ENCODE measurements at regions not wholly inside any gene's neighbourhood (a gene's known extent, or its start where the extent isn't known, plus 50 kb on each side); places are given as distances from the start of the nearest gene placed in this dataset.

DNA sequence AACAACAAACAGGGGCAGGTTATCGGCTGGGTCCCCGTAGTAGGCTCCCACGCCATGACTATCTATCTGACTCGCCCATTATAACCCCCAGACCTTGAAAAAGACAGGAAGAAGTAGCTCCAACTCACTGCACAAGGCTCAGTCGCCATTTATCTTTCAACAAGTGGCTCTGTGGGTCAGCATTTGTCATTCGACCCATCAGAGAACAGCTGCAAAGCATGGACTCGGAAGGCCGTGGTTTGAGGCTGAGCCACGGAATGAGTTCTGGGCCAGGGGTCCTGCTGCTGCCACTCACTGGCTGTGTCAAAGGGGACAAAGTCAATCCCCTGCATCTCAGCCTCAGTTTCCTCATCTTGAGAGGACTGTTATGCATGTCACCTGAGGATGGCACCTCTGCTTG lies 131.0 kb downstream of the DMRTA2 start (continued):
- TF ChIP-seq, protein P1, sequence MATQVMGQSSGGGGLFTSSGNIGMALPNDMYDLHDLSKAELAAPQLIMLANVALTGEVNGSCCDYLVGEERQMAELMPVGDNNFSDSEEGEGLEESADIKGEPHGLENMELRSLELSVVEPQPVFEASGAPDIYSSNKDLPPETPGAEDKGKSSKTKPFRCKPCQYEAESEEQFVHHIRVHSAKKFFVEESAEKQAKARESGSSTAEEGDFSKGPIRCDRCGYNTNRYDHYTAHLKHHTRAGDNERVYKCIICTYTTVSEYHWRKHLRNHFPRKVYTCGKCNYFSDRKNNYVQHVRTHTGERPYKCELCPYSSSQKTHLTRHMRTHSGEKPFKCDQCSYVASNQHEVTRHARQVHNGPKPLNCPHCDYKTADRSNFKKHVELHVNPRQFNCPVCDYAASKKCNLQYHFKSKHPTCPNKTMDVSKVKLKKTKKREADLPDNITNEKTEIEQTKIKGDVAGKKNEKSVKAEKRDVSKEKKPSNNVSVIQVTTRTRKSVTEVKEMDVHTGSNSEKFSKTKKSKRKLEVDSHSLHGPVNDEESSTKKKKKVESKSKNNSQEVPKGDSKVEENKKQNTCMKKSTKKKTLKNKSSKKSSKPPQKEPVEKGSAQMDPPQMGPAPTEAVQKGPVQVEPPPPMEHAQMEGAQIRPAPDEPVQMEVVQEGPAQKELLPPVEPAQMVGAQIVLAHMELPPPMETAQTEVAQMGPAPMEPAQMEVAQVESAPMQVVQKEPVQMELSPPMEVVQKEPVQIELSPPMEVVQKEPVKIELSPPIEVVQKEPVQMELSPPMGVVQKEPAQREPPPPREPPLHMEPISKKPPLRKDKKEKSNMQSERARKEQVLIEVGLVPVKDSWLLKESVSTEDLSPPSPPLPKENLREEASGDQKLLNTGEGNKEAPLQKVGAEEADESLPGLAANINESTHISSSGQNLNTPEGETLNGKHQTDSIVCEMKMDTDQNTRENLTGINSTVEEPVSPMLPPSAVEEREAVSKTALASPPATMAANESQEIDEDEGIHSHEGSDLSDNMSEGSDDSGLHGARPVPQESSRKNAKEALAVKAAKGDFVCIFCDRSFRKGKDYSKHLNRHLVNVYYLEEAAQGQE (IDR thresholded peaks at IDR 0.05; ENCODE audit: unreplicated experiment), result no peak
- TF ChIP-seq NANOG (IDR thresholded peaks at IDR 0.05; ENCODE audit: borderline replicate concordance) (no peak), ZNF331 (CRISPR knock-in tag; IDR thresholded peaks at IDR 0.05; ENCODE audit: low read depth) (no peak), POLR2AphosphoS5 (IDR thresholded peaks at IDR 0.05; ENCODE audit: low read depth) (no peak)

DNA sequence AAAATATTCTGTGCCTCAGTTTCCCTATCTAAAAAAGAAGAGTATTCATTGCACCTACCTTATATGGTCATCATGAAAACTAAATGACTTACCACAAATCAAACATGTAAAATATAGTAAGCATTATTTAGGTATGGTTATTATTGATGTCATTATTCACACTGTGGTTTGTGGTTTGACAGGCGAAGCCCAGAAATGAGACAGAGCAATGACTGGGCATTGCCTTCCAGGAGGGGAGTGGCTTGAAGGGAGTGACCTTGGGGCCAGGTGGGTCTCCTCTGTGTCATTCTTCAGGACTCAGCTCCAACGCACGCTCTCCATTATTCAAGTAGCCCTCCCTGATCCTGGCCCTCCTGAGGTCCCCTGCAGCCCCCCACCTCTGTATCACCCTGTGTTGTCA lies 133.7 kb downstream of the DMRTA2 start:
- no peaks in the 10 kb centered on the region for H4K20me1 ChIP-seq (replicated peaks; ENCODE audit: insufficient read depth)
- ATAC-seq (no peak), DNase-seq (ENCODE audit: low spot score) (no peak)
- no peak overlapping the region for H3K4me2 ChIP-seq
- Mint-ChIP-seq H3K9me3 (no peaks in the 10 kb centered on the region), H3K4me3 (no peak overlapping the region), H3K36me3 (ENCODE audit: low read depth) (no peaks in the 10 kb centered on the region), H3K4me1 (no peaks in the 10 kb centered on the region), H3K27me3 (ENCODE audit: insufficient read depth, low read depth, poor library complexity) (peaks cover 7% of the 10 kb centered on the region), H3K27ac (no peak overlapping the region)
- H3K9me2 ChIP-seq (ENCODE audit: insufficient read depth), result 0 out of 2 replicates have a peak, but pooled peaks cover 3% of the 10 kb centered on the region
- no peak for TF ChIP-seq ZNF114 (CRISPR knock-in tag; IDR thresholded peaks at IDR 0.05)
- TF ChIP-seq EZH2phosphoT487 (IDR thresholded peaks at IDR 0.05; ENCODE audit: unreplicated experiment), result no peak
- H3K27ac ChIP-seq (ENCODE audit: low read depth), result no peak overlapping the region
- no peaks in the 10 kb centered on the region for H3K36me3 ChIP-seq (ENCODE audit: insufficient read depth)
- H3K4me3 ChIP-seq, result no peak overlapping the region
- H3K27me3 ChIP-seq (ENCODE audit: insufficient read depth), result no peaks in the 10 kb centered on the region
- no peaks in the 10 kb centered on the region for H3F3A ChIP-seq (replicated peaks; ENCODE audit: low read depth)
- no peaks in the 10 kb centered on the region for H3K4me1 ChIP-seq (ENCODE audit: insufficient read depth)
- H2AFZ ChIP-seq, result no peak overlapping the region
- no peaks in the 10 kb centered on the region for H3K79me2 ChIP-seq (replicated peaks; ENCODE audit: insufficient read depth)

DNA sequence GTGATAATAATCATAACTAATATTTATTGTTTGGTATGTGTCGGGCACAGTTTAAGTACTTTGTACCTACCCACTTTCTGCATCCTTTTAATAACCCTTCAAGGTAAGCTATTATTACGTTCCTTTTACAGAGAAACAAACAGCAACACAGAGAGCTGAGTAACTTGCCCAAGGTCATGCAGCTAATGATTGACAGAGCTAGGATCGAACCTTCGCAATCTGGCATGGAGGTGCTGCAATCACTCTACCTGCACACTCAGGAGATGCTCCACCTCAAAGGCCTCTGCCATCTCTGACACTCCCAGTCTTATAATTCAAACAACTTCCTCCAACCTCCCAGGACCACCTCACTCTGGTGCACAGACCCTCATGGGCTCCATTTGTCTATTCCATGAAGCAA lies 137.2 kb downstream of the DMRTA2 start:
- no peaks in the 10 kb centered on the region for H3K9me3 Mint-ChIP-seq
- ATAC-seq, result no peak
- Histone ChIP-seq H3K4me3 (no peak overlapping the region), H3K27ac (ENCODE audit: low read depth) (no peak overlapping the region), H3K36me3 (ENCODE audit: insufficient read depth) (no peaks in the 10 kb centered on the region), H3K27me3 (ENCODE audit: insufficient read depth) (no peaks in the 10 kb centered on the region), H2AFZ (no peak overlapping the region), H4K20me1 (replicated peaks; ENCODE audit: insufficient read depth) (no peaks in the 10 kb centered on the region), H3K4me2 (no peak overlapping the region), H3K79me2 (replicated peaks; ENCODE audit: insufficient read depth) (no peaks in the 10 kb centered on the region), H3K9me2 (ENCODE audit: insufficient read depth) (0 out of 2 replicates have a peak, but pooled peaks cover under 1% of the 10 kb centered on the region), H3K4me1 (ENCODE audit: insufficient read depth) (no peaks in the 10 kb centered on the region), H3F3A (replicated peaks; ENCODE audit: low read depth) (no peaks in the 10 kb centered on the region)
- H3K27me3 Mint-ChIP-seq (ENCODE audit: insufficient read depth, low read depth, poor library complexity), result peaks cover 8% of the 10 kb centered on the region
- no peak for DNase-seq (ENCODE audit: low spot score)
- no peaks in the 10 kb centered on the region for H3K36me3 Mint-ChIP-seq (ENCODE audit: low read depth)
- H3K27ac Mint-ChIP-seq, result no peak overlapping the region
- H3K4me1 Mint-ChIP-seq, result no peaks in the 10 kb centered on the region
- H3K4me3 Mint-ChIP-seq, result no peak overlapping the region
- no peak for TF ChIP-seq STAT1 (IDR thresholded peaks at IDR 0.05; ENCODE audit: unreplicated experiment)
- TF ChIP-seq, protein P1 (IDR thresholded peaks at IDR 0.05; ENCODE audit: unreplicated experiment), result no peak
- TF ChIP-seq, protein P2, sequence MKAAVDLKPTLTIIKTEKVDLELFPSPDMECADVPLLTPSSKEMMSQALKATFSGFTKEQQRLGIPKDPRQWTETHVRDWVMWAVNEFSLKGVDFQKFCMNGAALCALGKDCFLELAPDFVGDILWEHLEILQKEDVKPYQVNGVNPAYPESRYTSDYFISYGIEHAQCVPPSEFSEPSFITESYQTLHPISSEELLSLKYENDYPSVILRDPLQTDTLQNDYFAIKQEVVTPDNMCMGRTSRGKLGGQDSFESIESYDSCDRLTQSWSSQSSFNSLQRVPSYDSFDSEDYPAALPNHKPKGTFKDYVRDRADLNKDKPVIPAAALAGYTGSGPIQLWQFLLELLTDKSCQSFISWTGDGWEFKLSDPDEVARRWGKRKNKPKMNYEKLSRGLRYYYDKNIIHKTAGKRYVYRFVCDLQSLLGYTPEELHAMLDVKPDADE (IDR thresholded peaks at IDR 0.05), result no peak

Data from GM23338 (cell line).